ENCODE measurements at regions not wholly inside any gene's neighbourhood (a gene's known extent, or its start where the extent isn't known, plus 50 kb on each side); places are given as distances from the start of the nearest gene placed in this dataset.

DNA sequence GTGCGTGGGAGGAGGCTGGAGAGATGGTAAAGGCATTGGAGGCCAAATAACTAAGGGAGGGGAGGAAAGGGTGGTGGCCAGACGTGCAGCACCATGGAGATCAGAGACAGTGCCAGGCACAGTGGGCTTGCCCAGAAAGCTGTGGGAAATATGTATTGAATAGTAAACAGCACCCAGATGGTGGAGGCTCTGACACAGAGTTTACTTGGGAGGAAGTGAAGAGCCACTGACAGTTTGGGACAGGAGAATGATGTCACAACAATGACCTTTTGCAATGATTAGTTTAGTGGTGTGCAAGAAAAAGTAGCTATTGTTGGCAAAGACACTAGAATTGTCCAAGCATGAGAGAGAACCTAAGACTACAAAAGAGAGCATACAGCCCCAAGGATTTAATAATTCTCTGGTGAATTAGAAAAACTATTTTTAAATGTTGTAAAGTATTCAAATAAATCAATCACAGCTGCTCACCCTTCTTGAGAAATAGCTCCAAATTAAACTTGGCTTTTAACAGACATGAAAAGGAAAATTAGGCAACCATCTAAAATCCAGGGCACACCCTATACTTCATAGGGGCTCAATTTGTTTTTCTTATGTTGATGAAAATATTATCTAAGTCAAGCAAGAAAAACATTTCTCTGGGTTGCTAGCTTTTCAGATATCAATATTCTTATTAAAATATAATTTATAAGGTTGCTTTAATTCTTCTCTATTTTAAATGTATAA is 458.7 kb upstream of the HNRNPA3 start:
- TF ChIP-seq, protein P1, sequence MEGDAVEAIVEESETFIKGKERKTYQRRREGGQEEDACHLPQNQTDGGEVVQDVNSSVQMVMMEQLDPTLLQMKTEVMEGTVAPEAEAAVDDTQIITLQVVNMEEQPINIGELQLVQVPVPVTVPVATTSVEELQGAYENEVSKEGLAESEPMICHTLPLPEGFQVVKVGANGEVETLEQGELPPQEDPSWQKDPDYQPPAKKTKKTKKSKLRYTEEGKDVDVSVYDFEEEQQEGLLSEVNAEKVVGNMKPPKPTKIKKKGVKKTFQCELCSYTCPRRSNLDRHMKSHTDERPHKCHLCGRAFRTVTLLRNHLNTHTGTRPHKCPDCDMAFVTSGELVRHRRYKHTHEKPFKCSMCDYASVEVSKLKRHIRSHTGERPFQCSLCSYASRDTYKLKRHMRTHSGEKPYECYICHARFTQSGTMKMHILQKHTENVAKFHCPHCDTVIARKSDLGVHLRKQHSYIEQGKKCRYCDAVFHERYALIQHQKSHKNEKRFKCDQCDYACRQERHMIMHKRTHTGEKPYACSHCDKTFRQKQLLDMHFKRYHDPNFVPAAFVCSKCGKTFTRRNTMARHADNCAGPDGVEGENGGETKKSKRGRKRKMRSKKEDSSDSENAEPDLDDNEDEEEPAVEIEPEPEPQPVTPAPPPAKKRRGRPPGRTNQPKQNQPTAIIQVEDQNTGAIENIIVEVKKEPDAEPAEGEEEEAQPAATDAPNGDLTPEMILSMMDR (conservative IDR thresholded peaks at IDR 0.05 in 1 of 2, IDR thresholded peaks at IDR 0.05 in 1 of 2; ENCODE audit: extremely low read depth in 1 of 2, insufficient read depth in 1 of 2, low read depth in 1 of 2, low read length in 2 of 2), result no peak
- no peak for TF ChIP-seq EZH2 (IDR thresholded peaks at IDR 0.05; ENCODE audit: borderline replicate concordance, low read length)
